Activated CD8-positive, alpha-beta memory T cell treated with anti-CD3 and anti-CD28 coated beads for 36 hours (primary cell): ENCODE measurements at regions not wholly inside any gene's neighbourhood (a gene's known extent, or its start where the extent isn't known, plus 50 kb on each side); places are given as distances from the start of the nearest gene placed in this dataset.
"Not testable (repeated sequence)": the region's sequence is repeated elsewhere in the genome, so short reads cannot be mapped to it uniquely, and the experiment has no call there.

Source experiments
- CTCF ChIA-PET: fragments of 350-600 bp; sonication (Branson Sonifier 250); formaldehyde crosslinking; loops from one replicate; lab custom pipeline; 2021; ENCODE audit warnings: antibody characterized with exemption; lab: Charles Lee
- POLR2A ChIA-PET: fragments of 350-600 bp; sonication (Branson Sonifier 250); formaldehyde crosslinking; loops from one replicate; lab custom pipeline; 2021; ENCODE audit warnings: antibody characterized with exemption; lab: Charles Lee

DNA sequence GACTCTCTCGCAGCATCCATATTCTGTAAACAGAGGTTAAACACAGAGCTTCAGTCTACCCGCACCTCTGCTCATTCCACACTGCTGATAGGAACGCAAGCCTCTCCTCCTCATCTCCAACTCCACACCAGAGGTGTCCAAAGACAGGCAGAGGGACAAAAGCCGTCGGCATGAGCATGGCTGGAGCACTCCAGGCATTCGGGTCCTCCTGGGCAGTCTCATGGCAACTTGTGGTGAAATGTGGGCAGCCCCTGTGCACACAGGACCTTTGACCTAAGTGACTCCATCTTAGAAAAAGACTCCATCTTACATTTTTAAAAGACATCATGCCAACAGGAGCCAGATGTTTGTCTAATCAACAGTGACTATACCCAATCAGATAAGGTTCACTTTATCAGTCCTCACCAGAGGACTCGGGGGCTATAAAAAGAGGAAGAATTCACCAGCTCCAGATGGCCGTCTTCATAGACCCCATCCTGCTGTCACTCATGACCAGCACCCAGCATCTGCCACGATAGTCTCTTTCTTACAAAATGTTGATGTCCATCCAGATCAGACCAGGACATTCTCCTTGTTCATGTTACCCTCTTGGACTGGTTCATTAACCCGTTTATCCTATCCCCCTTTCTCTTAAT lies 304.4 kb downstream of the ANAPC1 start:
- POLR2A ChIA-PET, CTCF ChIA-PET: not testable (repeated sequence)

DNA sequence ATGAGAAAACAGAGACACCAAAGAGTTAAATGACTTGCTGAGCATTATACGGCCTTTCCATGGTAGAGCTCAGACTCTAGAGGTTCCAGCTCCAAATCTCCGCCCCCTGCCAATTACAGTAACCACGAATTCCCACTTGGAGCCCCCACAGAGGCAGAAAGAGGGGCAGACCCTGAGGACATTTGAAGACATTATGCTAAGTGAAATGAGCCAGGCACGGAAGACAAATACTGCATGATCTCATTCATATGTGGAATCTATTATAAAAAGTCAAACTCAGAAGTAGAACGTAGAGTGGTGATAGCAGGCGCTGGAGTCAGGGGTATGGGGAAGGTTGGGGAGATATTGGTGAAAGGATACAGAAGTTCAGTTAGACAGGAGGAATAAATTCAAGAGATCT lies 303.4 kb downstream of the ANAPC1 start:
- CTCF ChIA-PET, POLR2A ChIA-PET: not testable (repeated sequence)

DNA sequence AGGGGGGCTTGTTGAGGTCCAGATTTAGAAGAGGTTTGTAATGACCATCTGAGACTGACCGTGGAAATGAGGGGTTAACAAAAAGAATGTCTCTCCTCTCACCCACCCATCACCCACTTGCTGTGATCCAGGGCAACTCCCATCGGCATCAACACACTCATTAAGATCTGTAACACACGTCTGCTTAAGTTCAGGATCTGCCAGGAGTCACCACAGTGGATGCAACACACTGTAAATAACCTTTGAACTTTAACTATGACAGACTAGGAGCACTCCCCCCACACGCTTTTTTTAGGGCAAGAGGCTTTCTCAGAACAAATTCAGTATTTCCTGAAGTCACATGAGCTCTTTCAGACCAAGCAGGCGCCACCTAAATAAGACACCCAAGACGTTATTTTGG lies 301.9 kb downstream of the ANAPC1 start:
- CTCF ChIA-PET, POLR2A ChIA-PET: not testable (repeated sequence)

DNA sequence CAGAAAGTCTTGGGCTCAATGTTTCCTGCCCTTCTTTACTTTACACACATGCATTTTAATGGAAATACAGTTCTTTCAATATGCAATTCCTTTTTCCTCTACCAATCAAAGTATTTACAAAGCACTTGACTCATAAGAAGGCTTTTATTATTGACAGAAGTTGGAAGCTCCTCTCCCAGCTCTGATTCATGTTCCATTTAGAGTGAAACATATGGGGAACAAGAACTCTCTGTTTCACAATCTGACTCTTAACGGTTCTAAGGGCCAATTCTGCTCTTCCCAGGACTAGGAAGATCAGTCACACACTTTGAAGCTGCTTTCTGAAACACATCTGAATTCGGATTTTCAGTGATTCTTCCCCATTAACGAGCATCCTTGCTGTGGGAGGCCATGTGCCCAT lies 300.5 kb downstream of the ANAPC1 start:
- POLR2A ChIA-PET, CTCF ChIA-PET: not testable (repeated sequence)

DNA sequence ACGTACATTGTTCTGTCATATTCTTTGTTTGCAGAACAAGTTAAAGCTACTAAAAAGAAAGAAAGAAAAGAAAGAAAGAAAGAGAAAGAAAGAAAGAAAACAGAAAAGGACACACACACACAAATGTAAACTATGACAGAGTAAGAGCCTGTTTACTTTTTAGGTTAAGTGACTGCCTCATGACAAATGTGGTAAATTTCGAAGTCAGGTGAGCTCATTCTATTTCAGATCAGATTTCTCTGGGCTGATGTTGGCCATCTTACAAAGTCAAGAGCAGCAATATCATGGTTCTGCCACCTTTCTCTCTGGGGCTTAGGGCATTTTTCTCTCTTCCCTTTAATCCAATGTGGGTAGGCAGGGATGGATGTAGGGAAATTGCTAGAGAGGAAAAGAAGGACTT lies 299.5 kb downstream of the ANAPC1 start:
- CTCF ChIA-PET, POLR2A ChIA-PET: not testable (repeated sequence)

DNA sequence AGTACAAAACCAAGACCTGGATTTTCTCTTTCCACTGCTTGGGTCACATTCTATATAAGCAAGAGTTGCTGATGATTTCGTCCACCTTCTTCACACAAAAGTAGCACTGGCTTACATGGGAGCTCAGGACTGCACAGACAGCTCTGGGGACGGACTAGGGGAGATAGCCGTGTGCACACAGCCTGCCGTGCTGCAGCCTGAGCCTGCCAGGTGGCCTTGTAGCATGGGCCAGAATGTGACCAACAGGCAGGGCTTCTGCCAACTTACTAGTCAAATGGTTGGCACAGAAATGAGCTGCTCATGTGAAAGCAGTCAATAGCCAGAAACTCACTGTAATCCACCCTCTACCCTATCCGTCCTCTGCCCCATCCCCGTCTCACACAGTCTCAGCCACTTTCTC lies 299.0 kb downstream of the ANAPC1 start:
- POLR2A ChIA-PET, CTCF ChIA-PET: not testable (repeated sequence)

DNA sequence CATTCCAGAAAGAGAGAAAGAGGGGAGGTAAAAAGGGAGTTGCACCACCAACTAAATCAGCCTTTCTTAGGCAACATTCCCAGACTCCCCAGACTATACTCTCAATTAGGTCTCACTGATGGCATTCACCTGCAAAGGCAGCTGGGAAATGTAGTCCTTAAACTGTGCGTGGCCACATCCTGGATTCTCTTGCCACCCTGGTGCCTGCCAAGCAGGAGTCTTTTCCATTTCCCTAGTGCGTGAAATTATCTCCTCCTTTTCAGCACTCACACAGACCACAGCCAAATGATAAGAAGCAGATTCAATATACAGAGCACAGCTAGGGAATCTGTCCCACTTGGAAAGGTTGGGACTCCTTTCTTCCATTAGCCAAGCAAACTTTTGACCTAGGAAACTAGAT lies 298.0 kb downstream of the ANAPC1 start:
- CTCF ChIA-PET, POLR2A ChIA-PET: not testable (repeated sequence)

DNA sequence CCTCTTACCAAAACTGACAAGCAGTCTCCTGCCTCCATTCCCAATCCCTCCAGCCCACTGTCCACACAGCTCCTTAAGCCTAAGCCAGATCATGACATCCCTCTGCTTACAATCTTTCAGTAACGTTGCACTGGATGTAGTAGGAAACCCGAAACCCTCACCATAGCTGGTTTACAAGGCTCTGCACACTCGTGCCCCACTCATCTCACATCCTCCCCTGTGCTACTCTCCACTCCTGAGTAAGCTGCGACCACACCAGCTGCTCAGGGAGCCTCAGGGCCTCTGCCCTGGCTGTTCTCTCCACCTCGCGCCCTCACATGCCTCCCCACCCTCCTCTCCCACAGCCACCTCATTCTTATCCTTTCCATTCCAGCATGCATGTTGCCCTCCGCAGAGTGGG lies 288.9 kb downstream of the ANAPC1 start:
- POLR2A ChIA-PET, CTCF ChIA-PET: not testable (repeated sequence)

DNA sequence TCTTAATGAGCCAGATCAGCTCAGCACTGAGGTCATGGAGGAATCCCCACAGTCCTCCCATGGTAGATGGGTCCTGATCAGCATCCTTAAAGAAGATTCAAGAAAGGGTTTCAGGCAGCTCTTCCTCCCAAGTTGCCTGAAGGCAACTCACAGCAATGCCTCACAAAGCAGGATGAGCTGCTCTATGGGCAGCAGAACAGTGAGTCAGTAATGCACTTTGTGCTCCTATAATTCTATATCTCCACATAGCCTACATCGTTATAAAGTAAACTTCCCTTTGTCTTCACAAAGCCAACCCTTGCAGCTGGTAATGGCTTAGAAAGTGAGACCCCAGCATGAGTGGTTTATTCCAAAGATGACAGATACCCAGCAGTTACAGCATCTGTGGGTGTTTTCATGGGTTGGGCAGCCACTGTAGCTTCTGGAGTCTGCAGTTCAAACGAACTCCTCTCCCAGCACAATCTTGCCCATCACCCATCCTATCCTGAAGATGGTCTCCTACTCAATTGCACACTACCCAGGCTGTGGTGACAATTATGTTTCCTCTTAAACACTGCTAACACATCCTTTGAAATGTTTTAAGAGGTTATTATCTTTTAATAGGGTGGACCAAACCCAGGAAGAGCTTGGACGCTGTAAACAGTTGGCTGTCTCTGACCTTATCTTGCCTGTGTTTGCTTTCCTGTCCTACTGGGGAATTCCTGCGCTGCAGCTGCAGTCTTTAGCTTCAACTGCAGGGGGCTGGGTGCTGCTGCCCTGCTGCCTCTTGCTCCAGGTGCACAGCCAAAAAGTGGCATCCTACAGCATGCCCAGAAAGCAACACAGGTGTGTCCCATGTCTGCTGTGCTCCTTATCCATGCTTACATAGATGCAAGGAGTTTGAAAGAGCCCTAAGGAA lies 286.9 kb downstream of the ANAPC1 start:
- CTCF ChIA-PET, POLR2A ChIA-PET: not testable (repeated sequence)

DNA sequence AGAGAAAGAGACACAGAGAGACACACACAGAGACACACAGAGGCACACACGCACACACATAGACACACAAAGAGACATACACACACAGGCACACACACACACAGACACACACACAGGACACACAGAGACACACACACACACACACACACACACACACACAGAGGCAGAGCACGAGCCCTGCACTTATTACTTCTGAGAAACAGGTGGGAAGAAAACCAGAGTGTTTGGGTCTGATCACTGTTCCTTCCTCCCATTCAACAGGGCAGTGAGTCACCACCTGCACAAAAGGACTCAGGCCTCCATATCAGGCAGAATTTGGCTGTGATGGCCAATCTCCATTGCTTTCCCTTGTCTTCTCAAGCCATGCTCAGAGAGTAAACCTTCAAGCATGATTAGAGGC lies 285.0 kb downstream of the ANAPC1 start:
- POLR2A ChIA-PET, CTCF ChIA-PET: not testable (repeated sequence)

DNA sequence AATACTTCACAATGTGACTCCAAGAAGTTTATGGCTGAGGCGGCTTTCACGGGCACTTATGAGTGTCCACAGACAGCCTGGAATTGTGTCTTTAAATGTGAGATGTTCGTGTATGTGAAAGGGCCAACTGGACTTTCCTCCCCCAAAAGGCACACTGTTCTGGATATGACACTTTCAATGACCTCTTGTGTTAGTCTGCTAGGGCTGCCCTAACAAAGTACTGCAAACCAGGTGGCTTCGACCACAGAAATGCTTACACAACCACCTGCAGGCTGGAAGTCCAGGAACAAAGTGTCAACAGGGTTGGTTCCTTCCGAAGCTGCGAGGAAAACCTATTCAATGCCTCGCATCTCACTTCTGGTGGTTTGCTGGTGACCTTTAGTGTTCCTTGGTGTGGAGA lies 281.7 kb downstream of the ANAPC1 start:
- POLR2A ChIA-PET, CTCF ChIA-PET: not testable (repeated sequence)

DNA sequence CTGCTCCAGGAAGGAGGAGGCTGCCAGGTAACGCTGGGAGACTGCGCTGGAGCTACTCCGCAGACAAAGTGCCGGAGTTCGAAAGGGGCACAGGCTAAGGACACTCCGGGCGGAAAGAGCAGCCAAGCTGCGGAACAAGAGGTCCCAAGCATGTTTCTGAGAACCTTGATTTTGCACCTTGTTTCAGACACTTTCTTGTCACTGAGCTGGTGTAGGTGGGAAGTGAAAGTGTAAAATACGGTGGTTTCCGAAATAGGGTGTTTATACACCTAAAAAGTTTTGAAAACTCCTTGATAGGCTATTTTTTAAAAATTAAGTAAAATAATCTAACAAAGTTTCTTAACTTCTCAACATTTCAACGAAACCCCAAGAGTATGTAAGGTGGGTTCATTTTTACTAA lies 278.2 kb downstream of the ANAPC1 start:
- CTCF ChIA-PET, POLR2A ChIA-PET: not testable (repeated sequence)

DNA sequence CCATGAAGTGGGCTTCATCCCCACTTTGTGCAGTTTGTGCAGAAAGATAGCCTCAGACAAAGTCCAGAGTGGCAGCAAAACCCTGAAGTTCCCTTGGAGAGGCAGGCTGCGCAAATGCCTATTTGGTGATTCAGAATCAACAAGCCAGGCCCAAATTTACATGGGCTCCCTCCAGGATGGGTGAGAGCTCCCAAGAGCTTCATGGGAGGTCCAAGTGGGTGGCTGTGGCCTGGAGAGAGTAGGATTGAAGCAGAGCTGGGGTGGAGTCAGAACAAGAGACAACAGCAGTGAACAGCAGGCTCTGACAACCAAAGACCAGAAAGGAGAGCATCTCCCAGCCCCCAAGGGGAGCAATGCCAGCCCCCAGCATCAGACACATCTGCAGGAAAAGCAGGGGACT lies 277.4 kb downstream of the ANAPC1 start:
- POLR2A ChIA-PET, CTCF ChIA-PET: not testable (repeated sequence)

DNA sequence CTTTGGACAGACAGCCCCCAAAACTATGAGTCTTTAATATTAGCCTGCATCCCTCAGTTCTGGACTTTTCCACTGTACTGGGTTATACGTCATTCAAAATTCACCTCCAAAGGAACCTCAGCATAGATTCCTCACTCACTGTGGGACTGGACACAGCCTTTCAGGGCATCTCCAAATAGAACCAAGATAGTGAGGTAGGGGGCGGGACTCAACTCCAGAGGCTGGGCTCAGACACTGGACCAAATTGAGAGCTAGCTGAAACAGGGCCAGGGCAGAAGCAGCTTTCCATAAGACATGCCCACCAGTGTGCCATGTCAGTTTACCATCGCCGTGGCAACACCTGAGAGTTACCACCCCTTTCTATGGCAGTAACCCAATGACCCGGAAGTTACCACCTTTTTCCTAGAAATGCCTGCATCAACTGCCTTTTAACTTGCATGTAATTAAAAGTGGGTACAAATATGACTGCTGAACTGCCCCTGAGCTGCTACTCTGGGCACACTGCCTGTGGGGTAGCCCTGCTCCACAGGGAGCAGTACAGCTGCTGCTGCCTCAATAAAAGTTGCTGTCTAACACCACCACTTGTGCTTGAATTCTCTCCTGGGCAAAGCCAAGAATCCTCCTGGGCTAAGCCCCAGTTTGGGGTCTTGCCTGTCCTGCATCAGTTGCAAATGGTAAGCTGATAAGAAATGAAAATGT lies 274.7 kb downstream of the ANAPC1 start:
- CTCF ChIA-PET, POLR2A ChIA-PET: not testable (repeated sequence)

DNA sequence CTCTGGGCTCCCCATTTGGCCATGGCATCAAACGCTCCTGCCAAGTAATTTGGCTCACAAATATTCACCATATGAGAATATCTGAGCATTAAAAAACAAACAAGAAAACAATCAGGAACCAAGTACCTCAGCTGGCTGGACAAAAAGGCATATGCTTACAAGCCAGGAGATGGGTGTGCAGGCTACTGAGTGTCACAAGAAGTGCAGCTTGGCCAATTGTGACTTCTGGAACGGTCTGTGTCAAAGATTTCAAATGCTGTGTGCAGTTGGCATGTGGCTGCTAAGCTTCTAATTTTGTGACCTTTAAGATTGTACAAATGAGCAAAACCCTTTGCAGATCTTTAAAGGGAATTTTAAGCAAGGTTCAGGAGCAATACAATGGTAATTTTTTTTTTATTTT lies 274.0 kb downstream of the ANAPC1 start:
- CTCF ChIA-PET: not testable (repeated sequence)

DNA sequence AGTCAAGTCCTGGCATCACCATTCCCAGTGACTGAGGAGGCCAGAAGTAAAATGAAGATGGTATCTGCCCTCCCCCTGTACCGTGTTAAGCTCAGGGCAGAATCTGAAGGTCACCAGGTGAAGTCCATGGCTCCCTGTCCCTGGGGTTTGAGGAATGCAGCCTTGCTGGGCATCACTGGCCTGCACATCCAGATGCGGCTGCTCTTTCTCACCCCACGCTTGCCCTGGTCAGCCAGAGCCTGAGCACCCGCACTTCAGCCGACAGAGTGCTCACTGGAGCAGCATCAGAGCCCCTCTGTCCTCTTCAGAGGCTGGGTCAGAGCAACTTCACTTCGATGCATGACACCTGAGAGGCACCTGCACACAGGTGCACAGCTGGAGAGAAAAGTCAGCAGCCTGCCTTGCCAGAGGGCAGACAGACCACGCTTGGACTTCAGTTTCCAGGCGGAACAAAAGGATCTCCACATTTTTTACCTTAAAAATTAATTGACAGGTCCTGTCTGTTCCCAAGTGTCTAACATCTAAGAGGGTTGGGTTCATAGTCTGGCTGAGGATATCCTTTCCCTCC lies 267.3 kb downstream of the ANAPC1 start:
- ChIA-PET CTCF (no interaction called here), POLR2A (no interaction called here)

More for the DNA sequence above, 274.0 kb downstream of the ANAPC1 start:
- POLR2A ChIA-PET: not testable (repeated sequence)

DNA sequence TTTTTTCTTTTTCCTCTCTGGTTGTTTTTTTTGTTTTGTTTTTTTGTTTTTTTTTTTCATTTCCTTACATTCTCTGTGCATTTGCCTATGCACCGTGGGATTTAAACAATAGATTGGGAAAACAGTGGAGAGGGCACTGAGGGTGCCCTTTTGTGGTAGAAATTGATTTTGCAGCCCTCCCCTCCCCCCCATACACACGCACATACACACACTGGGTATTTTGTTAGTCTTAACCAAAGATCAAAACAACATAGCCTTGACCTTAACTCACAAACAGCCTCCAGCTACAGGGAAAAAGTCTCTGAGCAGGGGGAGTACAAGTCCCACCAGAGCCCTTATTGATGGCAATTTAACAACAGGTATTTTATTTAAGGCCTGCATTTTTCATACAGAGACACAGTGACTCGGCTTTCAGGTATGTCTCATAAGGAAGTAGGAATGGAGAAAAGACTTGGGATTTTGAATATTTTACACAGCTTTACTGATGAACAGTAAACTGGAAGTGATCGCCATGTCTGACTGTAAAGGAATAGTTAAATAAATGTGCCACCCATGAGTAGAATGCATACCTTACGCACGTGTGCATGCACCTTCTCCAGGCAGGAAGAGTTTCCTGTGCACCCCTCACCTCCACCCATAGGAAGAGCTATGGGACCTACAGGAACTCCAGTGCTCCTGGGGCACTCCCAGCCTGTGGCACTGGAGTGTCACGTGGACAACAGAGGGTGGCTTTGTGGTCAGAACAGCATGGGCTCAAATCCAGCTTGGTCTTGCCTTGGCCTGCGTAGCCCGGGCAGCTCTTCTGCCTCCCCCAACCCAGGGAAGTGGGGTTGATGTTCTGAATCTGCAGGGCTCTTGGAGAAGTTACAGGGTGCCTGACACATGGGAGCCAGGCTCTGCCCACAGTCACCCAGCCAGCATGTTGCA lies 266.4 kb downstream of the ANAPC1 start:
- CTCF ChIA-PET: no interaction called here
- POLR2A ChIA-PET: no interaction called here

DNA sequence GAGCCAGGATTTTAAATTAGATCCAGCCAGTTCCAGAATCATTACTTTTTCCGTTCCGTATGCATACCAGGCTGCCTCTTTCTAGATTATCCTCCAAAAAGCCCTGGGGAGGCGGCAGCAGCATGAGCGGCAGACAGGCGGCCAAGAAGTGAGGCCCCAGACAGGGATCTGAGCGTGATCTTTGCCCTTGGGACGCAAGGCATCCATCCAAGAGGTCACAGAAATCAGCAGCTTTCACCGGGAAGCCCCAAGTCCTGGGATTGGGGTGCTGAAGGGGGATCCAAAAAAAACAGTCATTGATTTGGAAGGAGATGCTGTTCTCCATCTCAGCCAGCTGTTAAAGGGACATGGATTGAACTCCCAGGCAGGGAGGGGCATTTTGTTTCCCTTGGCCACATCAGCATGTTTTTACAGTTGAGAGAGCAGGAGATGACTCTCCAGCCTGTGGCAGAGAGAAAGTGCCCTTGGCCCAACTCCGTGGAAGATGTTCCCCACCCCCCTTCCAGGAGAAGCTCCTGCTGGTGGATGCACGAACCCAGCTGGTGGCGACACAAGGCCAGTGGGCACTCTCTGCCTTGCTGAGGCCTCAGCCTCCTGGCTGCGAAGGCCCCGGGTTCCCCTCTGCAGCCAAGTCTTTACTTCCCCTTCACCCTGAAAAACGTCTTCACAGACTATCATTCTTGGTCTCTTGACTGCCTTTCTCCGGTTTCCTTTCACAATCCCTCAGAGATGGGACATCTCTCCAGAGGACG lies 265.6 kb downstream of the ANAPC1 start:
- ChIA-PET POLR2A (no interaction called here), CTCF (no interaction called here)
